Transverse colon (tissue), 3 donors: ENCODE measurements at regions not wholly inside any gene's neighbourhood (a gene's known extent, or its start where the extent isn't known, plus 50 kb on each side); places are given as distances from the start of the nearest gene placed in this dataset.

Experiments
- EP300 ChIP-seq: sonication (generic); formaldehyde crosslinking; IDR thresholded peaks from one replicate; pipeline ENCODE4 v1.6.1; 2017; ENCODE audit warnings: antibody characterized with exemption, low read depth
- TF ChIP-seq, protein P1 (sequence below), 5 experiments: fragments of 200-600 bp in 3 of 5; fragments of 450-650 bp in 2 of 5; sonication (generic) in 3 of 5; IDR thresholded peaks; 1 replicate in 2 of 5; 2 replicates in 3 of 5; pipeline ENCODE4 v1.5.1; 2016 to 2017; ENCODE audit warnings: antibody characterized with exemption in 5 of 5, inconsistent platforms in 3 of 5, mild to moderate bottlenecking in 2 of 5, moderate library complexity in 1 of 5

DNA sequence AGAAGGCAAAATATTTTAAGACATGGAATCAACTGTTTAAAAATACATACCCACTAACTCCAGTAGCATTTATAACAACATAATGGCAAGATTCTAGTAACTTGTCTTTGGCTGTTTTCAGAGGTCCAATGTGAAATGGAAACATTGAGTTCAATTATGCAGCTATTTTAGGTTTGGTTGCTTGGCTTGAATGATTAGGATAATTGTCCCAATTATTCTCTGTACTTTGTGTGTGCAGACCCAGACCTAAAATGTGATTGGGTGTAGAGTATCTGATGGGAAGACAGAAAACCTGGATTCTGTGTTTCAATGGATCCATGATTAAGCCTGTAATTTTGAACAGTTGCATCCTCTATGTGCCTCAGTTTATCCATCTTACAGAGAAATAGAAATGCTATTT, 392.7 kb upstream of the NFE2L3 start:
- TF ChIP-seq, protein P1, sequence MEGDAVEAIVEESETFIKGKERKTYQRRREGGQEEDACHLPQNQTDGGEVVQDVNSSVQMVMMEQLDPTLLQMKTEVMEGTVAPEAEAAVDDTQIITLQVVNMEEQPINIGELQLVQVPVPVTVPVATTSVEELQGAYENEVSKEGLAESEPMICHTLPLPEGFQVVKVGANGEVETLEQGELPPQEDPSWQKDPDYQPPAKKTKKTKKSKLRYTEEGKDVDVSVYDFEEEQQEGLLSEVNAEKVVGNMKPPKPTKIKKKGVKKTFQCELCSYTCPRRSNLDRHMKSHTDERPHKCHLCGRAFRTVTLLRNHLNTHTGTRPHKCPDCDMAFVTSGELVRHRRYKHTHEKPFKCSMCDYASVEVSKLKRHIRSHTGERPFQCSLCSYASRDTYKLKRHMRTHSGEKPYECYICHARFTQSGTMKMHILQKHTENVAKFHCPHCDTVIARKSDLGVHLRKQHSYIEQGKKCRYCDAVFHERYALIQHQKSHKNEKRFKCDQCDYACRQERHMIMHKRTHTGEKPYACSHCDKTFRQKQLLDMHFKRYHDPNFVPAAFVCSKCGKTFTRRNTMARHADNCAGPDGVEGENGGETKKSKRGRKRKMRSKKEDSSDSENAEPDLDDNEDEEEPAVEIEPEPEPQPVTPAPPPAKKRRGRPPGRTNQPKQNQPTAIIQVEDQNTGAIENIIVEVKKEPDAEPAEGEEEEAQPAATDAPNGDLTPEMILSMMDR (IDR thresholded peaks at IDR 0.05): no peak
- TF ChIP-seq EP300: no peak
